ENCODE measurements at regions not wholly inside any gene's neighbourhood (a gene's known extent, or its start where the extent isn't known, plus 50 kb on each side); places are given as distances from the start of the nearest gene placed in this dataset.
"Not testable (repeated sequence)": the region's sequence is repeated elsewhere in the genome, so short reads cannot be mapped to it uniquely, and the experiment has no call there.

GRCh38 chr11:10970926-10971325, 113.1 kb upstream of the ZBED5 start:
- Histone ChIP-seq H3K4me2 (ENCODE audit: low read length) (no peak overlapping the region), H3K36me3 (ENCODE audit: control insufficient read depth, insufficient read depth, low read length) (no peaks in the 10 kb centered on the region), H3K9me3 (ENCODE audit: control insufficient read depth, low read length) (no peaks in the 10 kb centered on the region), H3K79me2 (no peaks in the 10 kb centered on the region), H3K9ac (no peak overlapping the region), H3K27me3 (ENCODE audit: control insufficient read depth, insufficient read depth, low read length) (no peaks in the 10 kb centered on the region), H3K27ac (no peak overlapping the region), H3K4me3 (ENCODE audit: low read depth, low read length) (no peak overlapping the region), H2AFZ (no peak overlapping the region), H3K4me1 (no peaks in the 10 kb centered on the region)
- no peak for TF ChIP-seq CTCF (IDR thresholded peaks at IDR 0.05)

GRCh38 chr11:10969387-10969786, 111.5 kb upstream of the ZBED5 start:
- no peak for TF ChIP-seq CTCF (IDR thresholded peaks at IDR 0.05)
- Histone ChIP-seq H3K27me3 (ENCODE audit: control insufficient read depth, insufficient read depth, low read length) (no peaks in the 10 kb centered on the region), H3K36me3 (ENCODE audit: control insufficient read depth, insufficient read depth, low read length) (no peaks in the 10 kb centered on the region), H3K9me3 (ENCODE audit: control insufficient read depth, low read length) (no peaks in the 10 kb centered on the region), H3K79me2 (no peaks in the 10 kb centered on the region), H2AFZ (no peak overlapping the region), H3K4me3 (ENCODE audit: low read depth, low read length) (no peak overlapping the region), H3K9ac (no peak overlapping the region), H3K4me2 (ENCODE audit: low read length) (no peak overlapping the region), H3K4me1 (no peaks in the 10 kb centered on the region), H3K27ac (no peak overlapping the region)

- not testable (repeated sequence) for H2AFZ ChIP-seq; H3K27ac ChIP-seq; H3K79me2 ChIP-seq; H3K9me3 ChIP-seq (ENCODE audit: control insufficient read depth, low read length); H3K36me3 ChIP-seq (ENCODE audit: control insufficient read depth, insufficient read depth, low read length); H3K4me2 ChIP-seq (ENCODE audit: low read length); H3K4me1 ChIP-seq; H3K9ac ChIP-seq; H3K27me3 ChIP-seq (ENCODE audit: control insufficient read depth, insufficient read depth, low read length); H3K4me3 ChIP-seq (ENCODE audit: low read depth, low read length)
Measured at GRCh38 chr11:10956884-10957283, 99.0 kb upstream of the ZBED5 start.

- Histone ChIP-seq H3K27ac (no peak overlapping the region), H3K4me1 (no peaks in the 10 kb centered on the region), H3K27me3 (ENCODE audit: control insufficient read depth, insufficient read depth, low read length) (no peaks in the 10 kb centered on the region), H2AFZ (no peak overlapping the region), H3K36me3 (ENCODE audit: control insufficient read depth, insufficient read depth, low read length) (no peaks in the 10 kb centered on the region), H3K9ac (no peak overlapping the region), H3K4me2 (ENCODE audit: low read length) (no peak overlapping the region), H3K4me3 (ENCODE audit: low read depth, low read length) (no peak overlapping the region), H3K9me3 (ENCODE audit: control insufficient read depth, low read length) (no peaks in the 10 kb centered on the region), H3K79me2 (no peaks in the 10 kb centered on the region)
- no peak for TF ChIP-seq CTCF (IDR thresholded peaks at IDR 0.05)
Measured at GRCh38 chr11:10955616-10956015, 97.8 kb upstream of the ZBED5 start.

- H3K4me2 ChIP-seq (ENCODE audit: low read length), result no peak overlapping the region
- no peak overlapping the region for H3K27ac ChIP-seq
- H3K4me3 ChIP-seq (ENCODE audit: low read depth, low read length), result no peak overlapping the region
- TF ChIP-seq CTCF (IDR thresholded peaks at IDR 0.05), result no peak
- no peaks in the 10 kb centered on the region for H3K79me2 ChIP-seq
- H3K4me1 ChIP-seq, result no peaks in the 10 kb centered on the region
- no peaks in the 10 kb centered on the region for H3K27me3 ChIP-seq (ENCODE audit: control insufficient read depth, insufficient read depth, low read length)
- H3K36me3 ChIP-seq (ENCODE audit: control insufficient read depth, insufficient read depth, low read length), result no peaks in the 10 kb centered on the region
- H3K9ac ChIP-seq, result no peak overlapping the region
- H2AFZ ChIP-seq, result no peak overlapping the region
- no peaks in the 10 kb centered on the region for H3K9me3 ChIP-seq (ENCODE audit: control insufficient read depth, low read length)
Measured at GRCh38 chr11:10954184-10954583, 96.3 kb upstream of the ZBED5 start.
